ENCODE measurements at regions not wholly inside any gene's neighbourhood (a gene's known extent, or its start where the extent isn't known, plus 50 kb on each side); places are given as distances from the start of the nearest gene placed in this dataset.

- Histone ChIP-seq H3K4me3 (ENCODE audit: insufficient read depth, low read length, poor library complexity, severe bottlenecking) (no peak overlapping the region), H3K9me3 (ENCODE audit: insufficient read depth, low read length) (no peaks in the 10 kb centered on the region), H2AFZ (ENCODE audit: low read depth, low read length, severe bottlenecking) (no peak overlapping the region), H3K36me3 (ENCODE audit: low read length) (no peaks in the 10 kb centered on the region), H3F3A (ENCODE audit: insufficient read depth) (no peaks in the 10 kb centered on the region), H3K4me2 (ENCODE audit: low read depth, low read length, poor library complexity, severe bottlenecking) (no peak overlapping the region), H3K27ac (ENCODE audit: low read depth, low read length) (no peak overlapping the region), H3K27me3 (ENCODE audit: low read length) (no peaks in the 10 kb centered on the region), H4K20me1 (ENCODE audit: low read depth, low read length) (no peaks in the 10 kb centered on the region), H3K79me2 (ENCODE audit: insufficient read depth, low read length) (no peaks in the 10 kb centered on the region), H3K9me2 (replicated peaks; ENCODE audit: insufficient read depth, low read length) (no peaks in the 10 kb centered on the region), H3K9ac (ENCODE audit: low read length) (no peak overlapping the region)
- TF ChIP-seq CTCF (IDR thresholded peaks at IDR 0.05; ENCODE audit: insufficient read depth, low read length, poor library complexity, severe bottlenecking) (no peak), EZH2phosphoT487 (conservative IDR thresholded peaks at IDR 0.05; ENCODE audit: low read length) (no peak)
These were observed 443.7 kb upstream of the CWC22 start for GRCh38 chr2:180450841-180451240.

- Histone ChIP-seq H3K79me2 (ENCODE audit: insufficient read depth, low read length) (no peaks in the 10 kb centered on the region), H3K9me3 (ENCODE audit: insufficient read depth, low read length) (no peaks in the 10 kb centered on the region), H3K9ac (ENCODE audit: low read length) (no peak overlapping the region), H3K9me2 (replicated peaks; ENCODE audit: insufficient read depth, low read length) (no peaks in the 10 kb centered on the region), H3K36me3 (ENCODE audit: low read length) (no peaks in the 10 kb centered on the region), H3K27ac (ENCODE audit: low read depth, low read length) (no peak overlapping the region), H2AFZ (ENCODE audit: low read depth, low read length, severe bottlenecking) (no peak overlapping the region), H3F3A (ENCODE audit: insufficient read depth) (no peaks in the 10 kb centered on the region), H3K4me3 (ENCODE audit: insufficient read depth, low read length, poor library complexity, severe bottlenecking) (no peak overlapping the region), H3K4me2 (ENCODE audit: low read depth, low read length, poor library complexity, severe bottlenecking) (no peak overlapping the region), H3K27me3 (ENCODE audit: low read length) (no peaks in the 10 kb centered on the region), H4K20me1 (ENCODE audit: low read depth, low read length) (no peaks in the 10 kb centered on the region)
- TF ChIP-seq EZH2phosphoT487 (conservative IDR thresholded peaks at IDR 0.05; ENCODE audit: low read length) (no peak), CTCF (IDR thresholded peaks at IDR 0.05; ENCODE audit: insufficient read depth, low read length, poor library complexity, severe bottlenecking) (no peak)
These were observed 442.2 kb upstream of the CWC22 start for GRCh38 chr2:180449171-180449915.

GRCh38 chr2:180446492-180446891, 439.4 kb upstream of the CWC22 start:
- no peak overlapping the region for H3K27ac ChIP-seq (ENCODE audit: low read depth, low read length)
- no peaks in the 10 kb centered on the region for H3K36me3 ChIP-seq (ENCODE audit: low read length)
- H3K9ac ChIP-seq (ENCODE audit: low read length): no peak overlapping the region
- no peak overlapping the region for H3K4me2 ChIP-seq (ENCODE audit: low read depth, low read length, poor library complexity, severe bottlenecking)
- H3F3A ChIP-seq (ENCODE audit: insufficient read depth): no peaks in the 10 kb centered on the region
- no peaks in the 10 kb centered on the region for H4K20me1 ChIP-seq (ENCODE audit: low read depth, low read length)
- no peak overlapping the region for H3K4me3 ChIP-seq (ENCODE audit: insufficient read depth, low read length, poor library complexity, severe bottlenecking)
- no peaks in the 10 kb centered on the region for H3K9me2 ChIP-seq (replicated peaks; ENCODE audit: insufficient read depth, low read length)
- no peaks in the 10 kb centered on the region for H3K9me3 ChIP-seq (ENCODE audit: insufficient read depth, low read length)
- no peak overlapping the region for H2AFZ ChIP-seq (ENCODE audit: low read depth, low read length, severe bottlenecking)
- H3K79me2 ChIP-seq (ENCODE audit: insufficient read depth, low read length): no peaks in the 10 kb centered on the region
- H3K27me3 ChIP-seq (ENCODE audit: low read length): no peaks in the 10 kb centered on the region
- TF ChIP-seq EZH2phosphoT487 (conservative IDR thresholded peaks at IDR 0.05; ENCODE audit: low read length) (no peak), CTCF (IDR thresholded peaks at IDR 0.05; ENCODE audit: insufficient read depth, low read length, poor library complexity, severe bottlenecking) (no peak)

Measured in SU-DHL-6 (cell line).